ENCODE measurements at regions not wholly inside any gene's neighbourhood (a gene's known extent, or its start where the extent isn't known, plus 50 kb on each side); places are given as distances from the start of the nearest gene placed in this dataset.

- H3K9me3 ChIP-seq (replicated peaks; ENCODE audit: control insufficient read depth, insufficient read depth, low read length) = no peaks in the 10 kb centered on the region
- no peaks in the 10 kb centered on the region for H3K27me3 ChIP-seq (ENCODE audit: control insufficient read depth in 2 of 2, insufficient read depth in 2 of 2, low read length in 2 of 2)
- H3K27ac ChIP-seq (ENCODE audit: insufficient read depth, low read depth, low read length) = no peak overlapping the region
- intact Hi-C loops (cut with micrococcal nuclease) = no loop called here
- no peak overlapping the region for H3K4me2 ChIP-seq (ENCODE audit: insufficient read depth, low read length)
- H2AFZ ChIP-seq (ENCODE audit: low read depth, low read length) = no peak overlapping the region
- dilution Hi-C loops (cut with MboI; ENCODE audit: extremely low pct_ligation_motif_present, low sequenced_read_pairs) = no loop called here
- H3K36me3 ChIP-seq (ENCODE audit: control insufficient read depth in 2 of 2, extremely low read depth in 1 of 2, insufficient read depth in 2 of 2, low read length in 2 of 2) = no peaks in the 10 kb centered on the region
- TF ChIP-seq POLR2A (IDR thresholded peaks at IDR 0.05; ENCODE audit: low read depth, low read length) = no peak
- TF ChIP-seq GATA2 (IDR thresholded peaks at IDR 0.05; ENCODE audit: insufficient read depth, insufficient read length, low read depth, low read length) = no peak
- no peak for TF ChIP-seq POLR2AphosphoS5 (IDR thresholded peaks at IDR 0.05; ENCODE audit: insufficient read depth, low read depth, low read length)
- TF ChIP-seq MYC (IDR thresholded peaks at IDR 0.05; ENCODE audit: low read depth, low read length) = no peak
- TF ChIP-seq FOS (IDR thresholded peaks at IDR 0.05; ENCODE audit: borderline replicate concordance, insufficient read depth, low read length) = no peak
- DNase-seq (ENCODE audit: low read depth, low spot score) (no peak), FAIRE-seq (no peak)
- POLR2A ChIA-PET = no interaction called here
- BruUV-seq (replicated peaks) = no TSS peak
- no peaks in the 10 kb centered on the region for H4K20me1 ChIP-seq (replicated peaks; ENCODE audit: control insufficient read depth, extremely low read depth, insufficient read depth, low read length)
- H3K4me1 ChIP-seq (ENCODE audit: control insufficient read depth, extremely low read depth, insufficient read depth, low read length) = no peaks in the 10 kb centered on the region
- CTCF ChIA-PET = interaction anchor here (1.4 kb wide), 1 partner anchor 8 kb away, joined by 3 read pairs; no protein-coding TSS in a partner anchor
- H3K9ac ChIP-seq (replicated peaks; ENCODE audit: extremely low read depth, insufficient read depth, low read length) = no peak overlapping the region
- no peaks in the 10 kb centered on the region for H3K79me2 ChIP-seq (ENCODE audit: control insufficient read depth, insufficient read depth, low read length)
- no peak overlapping the region for H3K4me3 ChIP-seq (replicated peaks in 1 of 3; ENCODE audit: insufficient read depth in 1 of 3, low read depth in 1 of 3, low read length in 3 of 3)
- H3K9me1 ChIP-seq (replicated peaks; ENCODE audit: control insufficient read depth, extremely low read depth, insufficient read depth, low read length) = no peaks in the 10 kb centered on the region
These were observed 280.3 kb downstream of the NR2F2 start for GRCh38 chr15:96610757-96611156.

GRCh38 chr15:96612917-96613316 lies 282.4 kb downstream of the NR2F2 start:
- no peaks in the 10 kb centered on the region for H3K27me3 ChIP-seq (ENCODE audit: control insufficient read depth in 2 of 2, insufficient read depth in 2 of 2, low read length in 2 of 2)
- no peaks in the 10 kb centered on the region for H3K79me2 ChIP-seq (ENCODE audit: control insufficient read depth, insufficient read depth, low read length)
- H3K9me1 ChIP-seq (replicated peaks; ENCODE audit: control insufficient read depth, extremely low read depth, insufficient read depth, low read length) = no peaks in the 10 kb centered on the region
- no peak for TF ChIP-seq EZH2 (IDR thresholded peaks at IDR 0.05; ENCODE audit: borderline replicate concordance, low read depth, low read length, severe bottlenecking)
- no peak for TF ChIP-seq MYC (IDR thresholded peaks at IDR 0.05; ENCODE audit: low read depth, low read length)
- no peak for TF ChIP-seq CTCF (IDR thresholded peaks at IDR 0.05; ENCODE audit: extremely low read depth in 1 of 2, insufficient read depth in 1 of 2, low read depth in 1 of 2, low read length in 2 of 2)
- no peak for TF ChIP-seq MAX (IDR thresholded peaks at IDR 0.05; ENCODE audit: insufficient read depth, insufficient read length)
- TF ChIP-seq POLR2A (IDR thresholded peaks at IDR 0.05; ENCODE audit: low read depth, low read length) = no peak
- no peak for TF ChIP-seq POLR2AphosphoS5 (IDR thresholded peaks at IDR 0.05; ENCODE audit: insufficient read depth, low read depth, low read length)
- no peak for TF ChIP-seq FOS (IDR thresholded peaks at IDR 0.05; ENCODE audit: borderline replicate concordance, insufficient read depth, low read length)
- TF ChIP-seq JUN (IDR thresholded peaks at IDR 0.05; ENCODE audit: borderline replicate concordance, insufficient read depth, insufficient read length, low read depth) = no peak
- TF ChIP-seq GATA2 (IDR thresholded peaks at IDR 0.05; ENCODE audit: insufficient read depth, insufficient read length, low read depth, low read length) = no peak
- no peaks in the 10 kb centered on the region for H4K20me1 ChIP-seq (replicated peaks; ENCODE audit: control insufficient read depth, extremely low read depth, insufficient read depth, low read length)
- H3K36me3 ChIP-seq (ENCODE audit: control insufficient read depth in 2 of 2, extremely low read depth in 1 of 2, insufficient read depth in 2 of 2, low read length in 2 of 2) = no peaks in the 10 kb centered on the region
- FAIRE-seq (no peak), DNase-seq (ENCODE audit: low read depth, low spot score) (no peak)
- no peak overlapping the region for H3K4me2 ChIP-seq (ENCODE audit: insufficient read depth, low read length)
- H3K27ac ChIP-seq (ENCODE audit: insufficient read depth, low read depth, low read length) = no peak overlapping the region
- H3K9ac ChIP-seq (replicated peaks; ENCODE audit: extremely low read depth, insufficient read depth, low read length) = no peak overlapping the region
- no peak overlapping the region for H2AFZ ChIP-seq (ENCODE audit: low read depth, low read length)
- BruUV-seq (replicated peaks) = no TSS peak
- ChIA-PET POLR2A (no interaction called here), CTCF (no interaction called here)
- no peak overlapping the region for H3K4me3 ChIP-seq (replicated peaks in 1 of 3; ENCODE audit: insufficient read depth in 1 of 3, low read depth in 1 of 3, low read length in 3 of 3)
- dilution Hi-C loops (cut with MboI; ENCODE audit: extremely low pct_ligation_motif_present, low sequenced_read_pairs) = no loop called here
- no peaks in the 10 kb centered on the region for H3K4me1 ChIP-seq (ENCODE audit: control insufficient read depth, extremely low read depth, insufficient read depth, low read length)
- H3K9me3 ChIP-seq (replicated peaks; ENCODE audit: control insufficient read depth, insufficient read depth, low read length) = no peaks in the 10 kb centered on the region
- intact Hi-C loops (cut with micrococcal nuclease) = no loop called here

Data from endothelial cell of umbilical vein (primary cell).